ENCODE measurements at regions not wholly inside any gene's neighbourhood (a gene's known extent, or its start where the extent isn't known, plus 50 kb on each side); places are given as distances from the start of the nearest gene placed in this dataset.

GRCh38 chr1:173406783-173407230, 70.3 kb upstream of the PRDX6 start:
- peak overlapping the region; percentile 5 to 10 (median 7) for H3K4me3 ChIP-seq
- H3K27ac ChIP-seq = no peak overlapping the region
- no peaks in the 10 kb centered on the region for H3K36me3 ChIP-seq
- no peaks in the 10 kb centered on the region for H3K9me3 ChIP-seq
- H3K27me3 ChIP-seq = no peaks in the 10 kb centered on the region
- intact Hi-C loops (cut with DNase I; ENCODE audit: low total_unique reads) = no loop called here
- TF ChIP-seq CTCF (IDR thresholded peaks at IDR 0.05) (no peak), POLR2AphosphoS5 (IDR thresholded peaks at IDR 0.05) (no peak), POLR2A (IDR thresholded peaks at IDR 0.05) (no peak)
- H3K4me1 ChIP-seq = no peaks in the 10 kb centered on the region
- DNase-seq (ENCODE audit: low spot score in 2 of 2) = no peak

DNA sequence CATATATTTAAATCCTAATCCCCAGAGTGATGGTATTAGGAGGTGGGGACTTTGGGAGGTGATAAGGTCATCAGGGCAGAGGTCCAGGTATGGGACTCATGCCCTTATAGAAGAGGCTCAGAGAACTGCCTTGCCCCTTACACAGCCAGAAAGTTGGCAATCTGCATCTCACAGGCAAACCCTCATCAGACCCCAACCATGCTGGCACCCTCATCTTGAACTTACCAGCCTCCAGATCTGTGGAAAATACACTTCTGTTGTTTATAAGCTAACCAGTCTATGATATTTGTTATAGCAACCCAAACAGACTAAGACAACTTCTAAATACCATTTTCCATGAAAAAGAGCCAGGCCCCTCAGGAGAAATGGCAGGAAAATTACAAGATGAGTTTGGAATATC, 69.3 kb upstream of the PRDX6 start:
- no peaks in the 10 kb centered on the region for H3K9me3 ChIP-seq
- no peak overlapping the region for H3K4me3 ChIP-seq
- TF ChIP-seq CTCF (IDR thresholded peaks at IDR 0.05) (no peak), POLR2A (IDR thresholded peaks at IDR 0.05) (no peak), POLR2AphosphoS5 (IDR thresholded peaks at IDR 0.05) (no peak)
- intact Hi-C loops (cut with DNase I; ENCODE audit: low total_unique reads) = no loop called here
- H3K36me3 ChIP-seq = no peaks in the 10 kb centered on the region
- no peaks in the 10 kb centered on the region for H3K4me1 ChIP-seq
- no peaks in the 10 kb centered on the region for H3K27me3 ChIP-seq
- no peak overlapping the region for H3K27ac ChIP-seq
- no peak for DNase-seq (ENCODE audit: low spot score in 2 of 2)

DNA sequence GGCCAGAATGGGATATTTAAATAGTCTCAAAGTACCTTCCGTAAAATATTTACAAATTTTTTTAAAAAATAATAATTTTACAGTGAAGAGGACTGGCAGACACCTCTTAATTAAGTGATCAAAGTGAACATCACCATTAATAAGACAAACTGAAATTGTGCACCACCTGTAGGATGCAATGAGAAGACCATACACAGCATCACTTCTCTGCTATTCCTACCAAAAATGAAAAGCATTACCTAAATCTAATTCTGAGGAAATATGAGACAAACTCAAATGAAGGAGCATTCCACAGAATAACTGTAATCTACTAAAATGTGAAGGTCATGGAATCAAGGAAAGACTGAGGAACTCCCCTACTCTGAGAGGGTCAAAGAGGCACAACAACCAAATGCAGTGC, 68.2 kb upstream of the PRDX6 start:
- intact Hi-C loops (cut with DNase I; ENCODE audit: low total_unique reads) = no loop called here
- Histone ChIP-seq H3K4me3 (no peak overlapping the region), H3K27ac (no peak overlapping the region), H3K36me3 (no peaks in the 10 kb centered on the region), H3K9me3 (no peaks in the 10 kb centered on the region), H3K4me1 (no peaks in the 10 kb centered on the region), H3K27me3 (no peaks in the 10 kb centered on the region)
- no peak for DNase-seq (ENCODE audit: low spot score in 2 of 2)
- no peak for TF ChIP-seq POLR2A (IDR thresholded peaks at IDR 0.05)
- TF ChIP-seq POLR2AphosphoS5 (IDR thresholded peaks at IDR 0.05) = no peak
- TF ChIP-seq CTCF (IDR thresholded peaks at IDR 0.05) = no peak

DNA sequence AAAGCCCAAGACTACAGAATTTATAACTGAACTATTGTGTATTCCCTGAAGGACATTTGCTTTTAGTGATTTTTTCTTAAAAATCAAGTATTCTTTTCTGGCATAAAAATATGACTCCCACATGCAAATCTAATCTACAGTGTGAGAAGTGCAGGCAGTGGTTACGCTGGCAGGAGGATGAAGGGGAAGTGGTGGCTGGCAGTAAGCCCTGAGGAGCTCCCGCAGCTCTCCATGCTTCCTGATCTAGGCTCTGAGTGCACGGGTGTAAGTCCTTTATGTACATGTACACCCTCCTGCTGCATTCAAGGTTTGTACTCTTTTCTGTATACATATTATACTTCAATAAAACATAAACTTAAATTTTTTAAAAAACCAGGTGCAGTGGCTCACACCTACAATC, 67.5 kb upstream of the PRDX6 start:
- DNase-seq (ENCODE audit: low spot score in 2 of 2) = no peak
- Histone ChIP-seq H3K27ac (no peak overlapping the region), H3K27me3 (no peaks in the 10 kb centered on the region), H3K4me3 (no peak overlapping the region), H3K9me3 (no peaks in the 10 kb centered on the region), H3K36me3 (no peaks in the 10 kb centered on the region), H3K4me1 (no peaks in the 10 kb centered on the region)
- intact Hi-C loops (cut with DNase I; ENCODE audit: low total_unique reads) = no loop called here
- TF ChIP-seq POLR2AphosphoS5 (IDR thresholded peaks at IDR 0.05) (no peak), POLR2A (IDR thresholded peaks at IDR 0.05) (no peak), CTCF (IDR thresholded peaks at IDR 0.05) (no peak)

DNA sequence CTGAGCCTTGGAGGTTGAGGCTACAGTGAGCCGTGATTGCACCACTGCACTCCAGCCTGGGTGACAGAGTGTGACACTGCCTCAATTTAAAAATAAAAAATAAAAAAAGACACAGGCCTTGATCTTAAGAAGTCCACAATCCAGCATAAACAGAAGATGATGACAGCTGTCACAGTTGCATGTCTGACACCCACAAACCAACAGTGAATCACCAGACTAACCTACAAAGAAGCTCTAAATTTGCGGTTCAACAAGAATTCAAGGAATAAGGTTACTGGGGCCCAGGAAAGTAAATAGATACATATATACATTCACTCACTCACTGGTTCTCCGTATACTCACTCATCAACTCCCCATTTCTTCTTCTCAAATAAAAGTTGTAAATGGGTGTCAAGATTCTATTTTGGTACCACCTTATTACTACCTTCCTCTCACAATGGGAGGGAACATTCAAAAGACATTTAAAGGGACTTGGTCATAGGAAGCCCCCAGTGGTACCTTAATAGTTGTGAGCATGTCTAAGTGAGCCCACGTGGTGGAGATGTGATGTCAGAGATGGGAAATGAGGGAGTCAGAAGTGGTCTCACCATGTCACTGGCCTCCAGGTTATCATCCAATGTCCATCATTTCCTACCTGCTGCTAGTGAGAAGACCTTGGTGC, 66.9 kb upstream of the PRDX6 start:
- Histone ChIP-seq H3K36me3 (no peaks in the 10 kb centered on the region), H3K4me3 (no peak overlapping the region), H3K27ac (no peak overlapping the region), H3K27me3 (no peaks in the 10 kb centered on the region), H3K4me1 (no peaks in the 10 kb centered on the region), H3K9me3 (no peaks in the 10 kb centered on the region)
- no peak for DNase-seq (ENCODE audit: low spot score in 2 of 2)
- TF ChIP-seq POLR2A (IDR thresholded peaks at IDR 0.05) = no peak
- no peak for TF ChIP-seq POLR2AphosphoS5 (IDR thresholded peaks at IDR 0.05)
- intact Hi-C loops (cut with DNase I; ENCODE audit: low total_unique reads) = no loop called here
